Karpas-422 (cell line): ENCODE measurements at regions not wholly inside any gene's neighbourhood (a gene's known extent, or its start where the extent isn't known, plus 50 kb on each side); places are given as distances from the start of the nearest gene placed in this dataset.
"Not testable (repeated sequence)": the region's sequence is repeated elsewhere in the genome, so short reads cannot be mapped to it uniquely, and the experiment has no call there.

Experiments used
- DNase-seq: peaks from one replicate; pipeline ENCODE4 v3.0.0-alpha.2; 2015
- H2AFZ ChIP-seq: fragments of 200-600 bp; sonication (generic); 2 replicates; pipeline ENCODE4 v1.6.1; 2014; ENCODE audit warnings: antibody characterized with exemption, low read length, mixed read lengths
- H3K27ac ChIP-seq: fragments of 200-600 bp; sonication (generic); 2 replicates; pipeline ENCODE4 v1.5.1; 2014; ENCODE audit warnings: mild to moderate bottlenecking, low read length, moderate library complexity
- H3K27me3 ChIP-seq: fragments of 200-600 bp; sonication (generic); 2 replicates; pipeline ENCODE4 v1.6.1; 2014; ENCODE audit warnings: low read length, mixed read lengths
- H3K36me3 ChIP-seq: fragments of 200-600 bp; sonication (generic); 2 replicates; pipeline ENCODE4 v1.6.1; 2014; ENCODE audit warnings: low read length, mixed read lengths; ENCODE audit not compliant: insufficient read depth
- H3K4me1 ChIP-seq: fragments of 200-600 bp; sonication (generic); 2 replicates; pipeline ENCODE4 v1.6.1; 2014; ENCODE audit warnings: mild to moderate bottlenecking, low read length, mixed read lengths
- H3K4me2 ChIP-seq: fragments of 200-600 bp; sonication (generic); 2 replicates; pipeline ENCODE4 v1.6.1; 2014; ENCODE audit warnings: low read length, low read depth, mild to moderate bottlenecking; ENCODE audit not compliant: poor library complexity, severe bottlenecking
- H3K4me3 ChIP-seq: fragments of 200-600 bp; sonication (generic); 2 replicates; pipeline ENCODE4 v1.5.1; 2014; ENCODE audit warnings: mild to moderate bottlenecking, antibody characterized with exemption, low read length, mixed read lengths
- H3K79me2 ChIP-seq: fragments of 200-600 bp; sonication (generic); 2 replicates; pipeline ENCODE4 v1.6.1; 2014; ENCODE audit warnings: mild to moderate bottlenecking, low read length, mixed read lengths
- H3K9ac ChIP-seq: fragments of 200-600 bp; sonication (generic); 2 replicates; pipeline ENCODE4 v1.6.0; 2014; ENCODE audit warnings: low read length
- H3K9me2 ChIP-seq: fragments of 200-600 bp; sonication (generic), shearing (Covaris generic); replicated peaks from 2 replicates; pipeline ENCODE4 v1.6.0; 2014; ENCODE audit warnings: mild to moderate bottlenecking, low read length, moderate library complexity; ENCODE audit not compliant: insufficient read depth
- H3K9me3 ChIP-seq: fragments of 300-700, 200-600 bp; sonication (generic); 2 replicates; pipeline ENCODE4 v1.6.1; 2014; ENCODE audit warnings: low read length, mixed read lengths
- H4K20me1 ChIP-seq: fragments of 200-600 bp; sonication (generic); 2 replicates; pipeline ENCODE4 v1.6.1; 2014; ENCODE audit warnings: mild to moderate bottlenecking, antibody characterized with exemption, low read length, low read depth; ENCODE audit not compliant: insufficient read depth

GRCh38 chr18:56284319-56284718, 354.1 kb downstream of the TXNL1 start:
- Histone ChIP-seq H3K4me1 (no peaks in the 10 kb centered on the region), H3K9me3 (no peaks in the 10 kb centered on the region), H2AFZ (no peak overlapping the region), H3K4me2 (no peak overlapping the region), H3K36me3 (no peaks in the 10 kb centered on the region), H3K27me3 (no peaks in the 10 kb centered on the region), H3K9ac (no peak overlapping the region), H3K4me3 (no peak overlapping the region), H3K27ac (no peak overlapping the region), H3K9me2 (no peaks in the 10 kb centered on the region), H4K20me1 (no peaks in the 10 kb centered on the region), H3K79me2 (no peaks in the 10 kb centered on the region)
- DNase-seq, result no peak

- Histone ChIP-seq H3K27ac (no peak overlapping the region), H3K4me1 (no peaks in the 10 kb centered on the region), H3K9me3 (no peaks in the 10 kb centered on the region), H3K4me2 (no peak overlapping the region), H3K27me3 (no peaks in the 10 kb centered on the region), H3K36me3 (no peaks in the 10 kb centered on the region), H3K4me3 (no peak overlapping the region), H3K9me2 (no peaks in the 10 kb centered on the region), H3K9ac (no peak overlapping the region), H3K79me2 (no peaks in the 10 kb centered on the region), H4K20me1 (no peaks in the 10 kb centered on the region), H2AFZ (no peak overlapping the region)
- DNase-seq, result no peak
Observed at GRCh38 chr18:56283316-56283715, 355.1 kb downstream of the TXNL1 start.

- no peak overlapping the region for H3K4me2 ChIP-seq
- no peak overlapping the region for H3K4me3 ChIP-seq
- no peak for DNase-seq
- no peak overlapping the region for H2AFZ ChIP-seq
- H3K79me2 ChIP-seq, result no peaks in the 10 kb centered on the region
- H3K9ac ChIP-seq, result no peak overlapping the region
- H3K9me2 ChIP-seq, result no peaks in the 10 kb centered on the region
- no peaks in the 10 kb centered on the region for H3K4me1 ChIP-seq
- H3K9me3 ChIP-seq, result no peaks in the 10 kb centered on the region
- H3K27me3 ChIP-seq, result no peaks in the 10 kb centered on the region
- H3K36me3 ChIP-seq, result no peaks in the 10 kb centered on the region
- no peak overlapping the region for H3K27ac ChIP-seq
- H4K20me1 ChIP-seq, result no peaks in the 10 kb centered on the region
Observed at GRCh38 chr18:56282234-56283104, 355.9 kb downstream of the TXNL1 start.

- not testable (repeated sequence) for H3K27ac ChIP-seq, H4K20me1 ChIP-seq, H3K9ac ChIP-seq, H2AFZ ChIP-seq, H3K9me3 ChIP-seq, H3K4me2 ChIP-seq, H3K4me1 ChIP-seq, H3K79me2 ChIP-seq, H3K9me2 ChIP-seq, DNase-seq, H3K4me3 ChIP-seq, H3K27me3 ChIP-seq, H3K36me3 ChIP-seq
Observed at GRCh38 chr18:56279816-56280215, 358.6 kb downstream of the TXNL1 start.

- DNase-seq, result no peak
- Histone ChIP-seq H3K79me2 (no peaks in the 10 kb centered on the region), H3K4me1 (no peaks in the 10 kb centered on the region), H3K9me2 (no peaks in the 10 kb centered on the region), H3K4me2 (no peak overlapping the region), H3K9ac (no peak overlapping the region), H2AFZ (no peak overlapping the region), H3K27me3 (no peaks in the 10 kb centered on the region), H3K36me3 (no peaks in the 10 kb centered on the region), H4K20me1 (no peaks in the 10 kb centered on the region), H3K9me3 (no peaks in the 10 kb centered on the region), H3K4me3 (no peak overlapping the region), H3K27ac (no peak overlapping the region)
Observed at GRCh38 chr18:56278421-56279003, 359.9 kb downstream of the TXNL1 start.

GRCh38 chr18:56276466-56276865, 361.9 kb downstream of the TXNL1 start:
- no peak overlapping the region for H3K4me2 ChIP-seq
- no peak overlapping the region for H3K4me3 ChIP-seq
- H3K9me2 ChIP-seq, result no peaks in the 10 kb centered on the region
- no peaks in the 10 kb centered on the region for H3K36me3 ChIP-seq
- H3K4me1 ChIP-seq, result no peaks in the 10 kb centered on the region
- no peak overlapping the region for H2AFZ ChIP-seq
- H3K27ac ChIP-seq, result no peak overlapping the region
- no peaks in the 10 kb centered on the region for H3K9me3 ChIP-seq
- no peak for DNase-seq
- H4K20me1 ChIP-seq, result no peaks in the 10 kb centered on the region
- H3K9ac ChIP-seq, result no peak overlapping the region
- no peaks in the 10 kb centered on the region for H3K79me2 ChIP-seq
- H3K27me3 ChIP-seq, result no peaks in the 10 kb centered on the region

GRCh38 chr18:56273541-56274219, 364.7 kb downstream of the TXNL1 start:
- H2AFZ ChIP-seq, result no peak overlapping the region
- no peaks in the 10 kb centered on the region for H3K4me1 ChIP-seq
- no peak overlapping the region for H3K4me2 ChIP-seq
- H3K27me3 ChIP-seq, result no peaks in the 10 kb centered on the region
- H3K4me3 ChIP-seq, result no peak overlapping the region
- no peaks in the 10 kb centered on the region for H3K9me3 ChIP-seq
- no peaks in the 10 kb centered on the region for H3K79me2 ChIP-seq
- no peaks in the 10 kb centered on the region for H4K20me1 ChIP-seq
- no peak overlapping the region for H3K27ac ChIP-seq
- H3K9ac ChIP-seq, result no peak overlapping the region
- H3K9me2 ChIP-seq, result no peaks in the 10 kb centered on the region
- DNase-seq, result no peak
- H3K36me3 ChIP-seq, result no peaks in the 10 kb centered on the region

GRCh38 chr18:56270671-56271250, 367.6 kb downstream of the TXNL1 start:
- H2AFZ ChIP-seq, result no peak overlapping the region
- no peak overlapping the region for H3K4me2 ChIP-seq
- H3K27me3 ChIP-seq, result no peaks in the 10 kb centered on the region
- no peak overlapping the region for H3K27ac ChIP-seq
- DNase-seq, result no peak
- no peaks in the 10 kb centered on the region for H3K36me3 ChIP-seq
- H3K4me3 ChIP-seq, result no peak overlapping the region
- no peaks in the 10 kb centered on the region for H3K79me2 ChIP-seq
- H3K4me1 ChIP-seq, result peaks cover 9% of the 10 kb centered on the region
- no peak overlapping the region for H3K9ac ChIP-seq
- no peaks in the 10 kb centered on the region for H3K9me3 ChIP-seq
- H3K9me2 ChIP-seq, result no peaks in the 10 kb centered on the region
- no peaks in the 10 kb centered on the region for H4K20me1 ChIP-seq
